Breast epithelium (tissue), 4 donors: ENCODE measurements at regions not wholly inside any gene's neighbourhood (a gene's known extent, or its start where the extent isn't known, plus 50 kb on each side); places are given as distances from the start of the nearest gene placed in this dataset.
"Not testable (repeated sequence)": the region's sequence is repeated elsewhere in the genome, so short reads cannot be mapped to it uniquely, and the experiment has no call there.

ENCODE experiments used
- DNase-seq, 2 donors: peaks; one replicate each; pipeline ENCODE4 v3.0.0-alpha.2; 2019; ENCODE audit warnings: low spot score in 2 of 2
- H3K27ac ChIP-seq, 2 donors: fragments of 200-600 bp; sonication (generic) in 1 of 2; one replicate each; pipeline ENCODE4 v1.5.1; 2016 to 2019; ENCODE audit warnings: mild to moderate bottlenecking in 1 of 2
- H3K27me3 ChIP-seq, 2 donors: fragments of 200-600 bp; sonication (generic) in 1 of 2; one replicate each; pipeline versions ENCODE4 v1.5.1 to v1.6.0; 2017 to 2019; ENCODE audit warnings: control low read depth in 1 of 2, mild to moderate bottlenecking in 1 of 2
- H3K36me3 ChIP-seq: fragments of 200-600 bp; one replicate; pipeline ENCODE4 v1.5.1; 2019
- H3K4me1 ChIP-seq, 2 donors: fragments of 200-600 bp; sonication (generic); one replicate each; pipeline ENCODE4 v1.5.1; 2016 to 2019; ENCODE audit warnings: control low read depth in 1 of 2
- H3K4me3 ChIP-seq, 3 donors: fragments of 200-600 bp; sonication (generic); 1 replicate in 2 of 3; 2 replicates in 1 of 3; pipeline ENCODE4 v1.5.1; 2016 to 2019; ENCODE audit warnings: mild to moderate bottlenecking in 3 of 3, moderate library complexity in 2 of 3
- H3K9me3 ChIP-seq, 2 donors: fragments of 200-600 bp; sonication (generic) in 1 of 2; one replicate each; pipeline ENCODE4 v1.5.1; 2016 to 2019; ENCODE audit warnings: control low read depth in 1 of 2
- CTCF ChIP-seq, 3 donors: fragments of 450-650 bp; IDR thresholded peaks; one replicate each; pipeline ENCODE4 v1.5.1; 2016 to 2017; ENCODE audit warnings: antibody characterized with exemption in 3 of 3, mild to moderate bottlenecking in 3 of 3, moderate library complexity in 3 of 3
- POLR2A ChIP-seq: fragments of 450-650 bp; IDR thresholded peaks from one replicate; pipeline ENCODE4 v1.6.1; 2016; ENCODE audit warnings: antibody characterized with exemption, mild to moderate bottlenecking, moderate library complexity
- POLR2AphosphoS5 ChIP-seq, 3 donors: sonication (generic); formaldehyde crosslinking; IDR thresholded peaks; one replicate each; pipeline ENCODE4 v1.6.1; 2017; ENCODE audit warnings: antibody characterized with exemption in 3 of 3
- intact Hi-C: fragments of 100-400 bp; cut with DNase I; formaldehyde crosslinking; loops from one replicate; pipeline ENCODE4 v1.15.1; 2023; ENCODE audit warnings: low total_unique reads

GRCh38 chr20:48403167-48403761 lies 424.5 kb downstream of the PREX1 start:
- DNase-seq: no peak
- Histone ChIP-seq H3K9me3 (no peaks in the 10 kb centered on the region), H3K4me3 (no peak overlapping the region), H3K27ac (no peak overlapping the region), H3K4me1 (no peaks in the 10 kb centered on the region), H3K36me3 (no peaks in the 10 kb centered on the region), H3K27me3 (peaks cover 0 to 14% of the 10 kb centered on the region in 2 donors)
- intact Hi-C loops: no loop called here
- no peak for TF ChIP-seq POLR2AphosphoS5 (IDR thresholded peaks at IDR 0.05)

GRCh38 chr20:48401359-48401758 lies 426.4 kb downstream of the PREX1 start:
- intact Hi-C loops: no loop called here
- peaks cover 0 to 9% of the 10 kb centered on the region in 2 donors for H3K27me3 ChIP-seq
- no peaks in the 10 kb centered on the region for H3K4me1 ChIP-seq
- no peak overlapping the region for H3K4me3 ChIP-seq
- DNase-seq: no peak
- TF ChIP-seq POLR2AphosphoS5 (IDR thresholded peaks at IDR 0.05) (no peak), POLR2A (no peak), CTCF (IDR thresholded peaks at IDR 0.05) (no peak)
- H3K27ac ChIP-seq: no peak overlapping the region
- no peaks in the 10 kb centered on the region for H3K9me3 ChIP-seq
- no peaks in the 10 kb centered on the region for H3K36me3 ChIP-seq

- DNase-seq: no peak
- TF ChIP-seq POLR2AphosphoS5 (IDR thresholded peaks at IDR 0.05) (no peak), POLR2A (no peak), CTCF (IDR thresholded peaks at IDR 0.05) (no peak)
- Histone ChIP-seq H3K27me3 (peaks cover 0 to 9% of the 10 kb centered on the region in 2 donors), H3K4me3 (no peak overlapping the region), H3K36me3 (no peaks in the 10 kb centered on the region), H3K27ac (no peak overlapping the region), H3K4me1 (no peaks in the 10 kb centered on the region), H3K9me3 (no peaks in the 10 kb centered on the region)
- intact Hi-C loops: no loop called here
Observed at GRCh38 chr20:48400009-48400408, 427.8 kb downstream of the PREX1 start.

- intact Hi-C loops: loop anchor here (5.0 kb wide), 1 partner anchor 1681 kb away; no protein-coding TSS in a partner anchor
- Histone ChIP-seq H3K36me3 (no peaks in the 10 kb centered on the region), H3K27ac (no peak overlapping the region), H3K4me1 (no peaks in the 10 kb centered on the region), H3K4me3 (no peak overlapping the region), H3K27me3 (peaks cover 0 to 9% of the 10 kb centered on the region in 2 donors), H3K9me3 (no peaks in the 10 kb centered on the region)
- TF ChIP-seq CTCF (IDR thresholded peaks at IDR 0.05) (no peak), POLR2A (no peak), POLR2AphosphoS5 (IDR thresholded peaks at IDR 0.05) (no peak)
- DNase-seq: no peak
Observed at GRCh38 chr20:48398506-48399449, 429.0 kb downstream of the PREX1 start.

- not testable (repeated sequence) for H3K27me3 ChIP-seq, H3K9me3 ChIP-seq, H3K27ac ChIP-seq, DNase-seq, H3K36me3 ChIP-seq, H3K4me1 ChIP-seq, H3K4me3 ChIP-seq
- intact Hi-C loops: loop anchor here (5.0 kb wide), 1 partner anchor 1680 kb away; no protein-coding TSS in a partner anchor
Observed at GRCh38 chr20:48396981-48397861, 430.6 kb downstream of the PREX1 start.
